ACC112 (cell line): ENCODE measurements at regions not wholly inside any gene's neighbourhood (a gene's known extent, or its start where the extent isn't known, plus 50 kb on each side); places are given as distances from the start of the nearest gene placed in this dataset.
"Not testable (repeated sequence)": the region's sequence is repeated elsewhere in the genome, so short reads cannot be mapped to it uniquely, and the experiment has no call there.

Experiments used
- H2AFZ ChIP-seq: fragments of 200-600 bp; sonication (generic); one replicate; pipeline ENCODE4 v1.6.0; 2017; ENCODE audit warnings: antibody characterized with exemption, low read length; ENCODE audit not compliant: unreplicated experiment
- H3K27ac ChIP-seq: fragments of 200-600 bp; sonication (generic); 2 replicates; pipeline ENCODE4 v1.5.1; 2014; ENCODE audit warnings: low read depth, mild to moderate bottlenecking, antibody characterized with exemption, low read length, moderate library complexity
- H3K27me3 ChIP-seq: fragments of 200-600 bp; sonication (generic); 2 replicates; pipeline ENCODE4 v1.6.1; 2014; ENCODE audit warnings: mild to moderate bottlenecking, antibody characterized with exemption, low read length, moderate library complexity, mixed read lengths; ENCODE audit not compliant: insufficient read depth
- H3K36me3 ChIP-seq: fragments of 200-600 bp; sonication (generic); 2 replicates; pipeline ENCODE4 v1.6.1; 2016; ENCODE audit warnings: mild to moderate bottlenecking, antibody characterized with exemption, low read length, moderate library complexity, mixed read lengths; ENCODE audit not compliant: insufficient read depth
- H3K4me1 ChIP-seq: fragments of 200-600 bp; sonication (generic); one replicate; pipeline ENCODE4 v1.6.1; 2016; ENCODE audit warnings: low read length, mixed read lengths; ENCODE audit not compliant: insufficient read depth, unreplicated experiment, control insufficient read depth
- H3K4me3 ChIP-seq: fragments of 200-600 bp; sonication (generic); 2 replicates; pipeline ENCODE4 v1.5.1; 2014; ENCODE audit warnings: mild to moderate bottlenecking, low read depth, low read length
- H3K79me2 ChIP-seq: fragments of 200-600 bp; sonication (generic); one replicate; pipeline ENCODE4 v1.6.0; 2016; ENCODE audit warnings: low read length; ENCODE audit not compliant: control insufficient read depth, unreplicated experiment, insufficient read depth

DNA sequence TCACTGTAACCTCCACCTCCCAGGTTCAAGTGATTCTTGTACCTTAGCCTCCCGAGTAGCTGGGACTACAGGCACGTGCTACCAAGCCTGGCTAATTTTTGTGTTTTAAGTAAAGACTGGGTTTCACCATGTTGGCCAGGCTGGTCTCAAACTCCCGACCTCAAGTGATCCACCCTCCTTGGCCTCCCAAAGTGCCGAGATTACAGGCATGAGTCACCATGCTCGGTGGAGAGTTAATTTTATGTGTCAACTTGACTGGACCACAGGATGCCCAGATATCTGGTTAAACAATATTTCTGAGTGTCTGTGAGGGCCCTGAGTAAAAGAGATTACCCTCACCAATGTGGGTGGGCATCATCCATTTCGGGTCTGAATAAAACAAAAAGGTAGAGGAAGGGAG lies 80.4 kb upstream of the FREM1 start:
- not testable (repeated sequence) for H2AFZ ChIP-seq, H3K27me3 ChIP-seq, H3K4me3 ChIP-seq, H3K27ac ChIP-seq, H3K79me2 ChIP-seq, H3K36me3 ChIP-seq, H3K4me1 ChIP-seq

DNA sequence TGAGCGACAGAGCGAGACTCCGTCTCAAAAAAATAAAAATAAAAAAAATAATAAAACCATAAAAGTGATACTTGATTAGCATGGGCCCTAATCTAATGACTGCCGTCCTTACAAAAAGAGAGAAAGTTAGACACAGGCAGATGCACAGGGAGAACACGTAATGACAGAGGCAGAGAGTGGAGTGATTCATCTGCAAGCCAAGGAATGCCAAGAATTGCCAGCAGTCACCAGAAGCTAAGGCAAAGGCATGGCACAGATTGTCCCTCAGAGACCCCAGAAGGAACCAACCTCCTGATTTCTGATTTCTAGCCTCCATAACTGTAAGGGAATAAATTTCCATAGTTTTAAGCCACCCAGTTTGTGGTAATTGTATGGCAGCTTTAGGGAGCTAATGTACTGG lies 79.6 kb upstream of the FREM1 start:
- Histone ChIP-seq H3K27me3 (no peaks in the 10 kb centered on the region), H2AFZ (no peak overlapping the region), H3K36me3 (no peaks in the 10 kb centered on the region), H3K79me2 (no peaks in the 10 kb centered on the region), H3K4me1 (no peaks in the 10 kb centered on the region), H3K27ac (no peak overlapping the region), H3K4me3 (no peak overlapping the region)

DNA sequence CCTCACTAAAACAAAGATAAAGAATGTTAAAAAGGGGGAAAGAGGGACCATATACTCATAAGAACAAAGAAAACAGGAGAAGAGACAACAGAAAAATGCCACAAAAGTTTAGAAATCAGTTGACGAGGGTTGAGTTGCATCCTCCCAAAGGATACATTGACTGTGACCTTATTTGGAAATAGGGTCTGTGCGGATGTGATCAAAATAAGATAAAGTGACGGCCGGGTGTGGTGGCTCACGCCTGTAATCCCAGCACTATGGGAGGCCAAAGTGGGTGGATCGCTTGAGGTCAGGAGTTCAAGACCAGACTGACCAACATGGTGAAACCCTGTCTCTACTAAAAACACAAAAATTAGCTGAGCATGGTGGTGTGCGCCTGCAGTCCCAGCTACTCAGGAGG lies 79.1 kb upstream of the FREM1 start:
- H3K4me1 ChIP-seq, H3K4me3 ChIP-seq, H3K36me3 ChIP-seq, H3K79me2 ChIP-seq, H2AFZ ChIP-seq, H3K27ac ChIP-seq, H3K27me3 ChIP-seq: not testable (repeated sequence)

DNA sequence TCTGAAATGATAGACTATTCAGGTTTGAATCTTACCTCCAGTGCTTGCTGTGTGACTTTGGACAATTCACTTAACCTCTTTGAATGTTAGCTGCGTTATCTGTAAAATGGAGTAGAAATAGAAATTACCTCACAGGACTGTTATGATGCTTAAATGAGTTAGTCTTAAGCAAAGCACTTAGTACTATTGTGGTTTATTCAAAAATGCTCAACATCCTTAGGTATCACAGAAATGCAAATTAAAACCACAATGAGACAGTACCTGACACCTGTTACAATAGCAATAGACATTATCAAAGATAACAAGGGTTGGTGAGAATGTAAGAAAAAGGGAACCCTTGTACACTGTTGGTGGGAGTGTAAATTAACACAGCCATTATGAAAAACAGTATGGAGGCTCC lies 77.6 kb upstream of the FREM1 start:
- no peak overlapping the region for H2AFZ ChIP-seq
- no peaks in the 10 kb centered on the region for H3K27me3 ChIP-seq
- H3K36me3 ChIP-seq: no peaks in the 10 kb centered on the region
- no peaks in the 10 kb centered on the region for H3K4me1 ChIP-seq
- H3K4me3 ChIP-seq: no peak overlapping the region
- no peak overlapping the region for H3K27ac ChIP-seq
- no peaks in the 10 kb centered on the region for H3K79me2 ChIP-seq

DNA sequence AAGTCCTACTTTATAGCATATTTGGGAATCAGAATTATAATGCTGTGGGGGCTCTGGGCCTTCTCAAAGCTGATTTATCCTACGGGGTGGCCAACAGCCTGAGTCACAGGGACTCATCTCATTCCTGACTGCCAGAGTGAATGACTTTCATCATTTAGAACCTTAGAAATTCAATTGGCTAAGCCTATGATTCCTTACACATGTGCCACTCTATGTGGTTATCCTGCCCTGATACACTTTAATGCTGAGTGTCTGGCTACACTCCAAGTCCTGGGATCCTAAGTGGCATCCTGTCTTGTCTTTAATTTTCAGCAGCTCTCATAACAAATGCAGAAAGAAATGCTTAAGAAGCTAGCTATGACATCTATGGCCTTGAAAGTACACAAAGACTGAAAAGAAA lies 75.2 kb upstream of the FREM1 start:
- Histone ChIP-seq H3K27me3 (no peaks in the 10 kb centered on the region), H3K4me3 (no peak overlapping the region), H3K36me3 (no peaks in the 10 kb centered on the region), H2AFZ (no peak overlapping the region), H3K4me1 (no peaks in the 10 kb centered on the region), H3K79me2 (no peaks in the 10 kb centered on the region), H3K27ac (no peak overlapping the region)

DNA sequence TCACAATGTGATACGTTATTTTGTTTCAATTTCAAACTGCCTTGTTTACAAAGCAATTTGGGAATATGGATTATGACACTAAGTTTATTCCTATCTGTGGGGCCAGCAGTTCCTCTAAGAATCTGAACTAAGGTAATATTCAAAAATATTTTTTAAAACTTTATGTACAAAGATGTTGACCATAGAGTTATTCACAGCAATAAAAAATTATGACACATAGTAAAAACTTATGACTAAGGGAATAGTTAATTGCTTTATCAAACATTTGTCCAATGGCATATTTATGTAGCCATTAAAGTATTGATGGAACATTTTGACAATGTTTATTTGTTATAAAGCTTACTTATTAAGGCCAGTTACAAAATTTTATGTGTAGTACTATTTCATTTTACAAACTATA lies 73.4 kb upstream of the FREM1 start:
- no peak overlapping the region for H3K4me3 ChIP-seq
- no peaks in the 10 kb centered on the region for H3K27me3 ChIP-seq
- H3K4me1 ChIP-seq: no peaks in the 10 kb centered on the region
- H3K27ac ChIP-seq: no peak overlapping the region
- H2AFZ ChIP-seq: no peak overlapping the region
- no peaks in the 10 kb centered on the region for H3K79me2 ChIP-seq
- no peaks in the 10 kb centered on the region for H3K36me3 ChIP-seq

DNA sequence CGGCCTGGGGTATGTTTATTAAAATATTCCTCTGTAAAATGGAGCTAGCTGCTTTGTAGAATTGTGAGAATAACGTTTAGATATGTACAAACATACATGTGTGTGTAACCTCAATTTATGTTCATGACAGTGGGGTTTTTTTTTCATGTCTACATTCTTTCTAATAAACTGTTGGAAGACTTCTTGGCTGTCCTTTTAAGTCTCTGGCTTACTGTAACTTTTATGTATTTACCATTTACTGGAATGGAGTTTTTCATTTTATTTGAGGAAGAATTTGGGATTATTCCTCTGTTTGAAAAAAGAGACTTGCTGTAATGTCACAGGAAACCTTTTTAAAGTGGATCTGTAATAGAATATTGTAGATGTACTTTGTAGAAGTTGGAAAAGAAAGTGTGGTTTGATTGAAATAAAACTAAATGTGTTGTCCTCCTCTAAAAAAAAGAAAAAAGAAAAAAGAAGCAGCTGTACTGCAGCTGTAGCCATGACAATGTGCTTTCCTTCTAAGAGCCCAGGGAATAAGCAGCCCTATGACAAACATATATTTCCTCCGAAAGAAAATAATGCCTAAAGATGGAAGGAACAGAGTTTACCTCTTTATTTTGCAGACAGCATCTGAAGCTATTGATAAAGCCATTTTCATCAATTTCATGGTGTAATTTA lies 71.2 kb upstream of the FREM1 start:
- Histone ChIP-seq H3K27ac (no peak overlapping the region), H3K4me3 (no peak overlapping the region), H3K79me2 (no peaks in the 10 kb centered on the region), H3K27me3 (no peaks in the 10 kb centered on the region), H3K4me1 (no peaks in the 10 kb centered on the region), H2AFZ (no peak overlapping the region), H3K36me3 (no peaks in the 10 kb centered on the region)

DNA sequence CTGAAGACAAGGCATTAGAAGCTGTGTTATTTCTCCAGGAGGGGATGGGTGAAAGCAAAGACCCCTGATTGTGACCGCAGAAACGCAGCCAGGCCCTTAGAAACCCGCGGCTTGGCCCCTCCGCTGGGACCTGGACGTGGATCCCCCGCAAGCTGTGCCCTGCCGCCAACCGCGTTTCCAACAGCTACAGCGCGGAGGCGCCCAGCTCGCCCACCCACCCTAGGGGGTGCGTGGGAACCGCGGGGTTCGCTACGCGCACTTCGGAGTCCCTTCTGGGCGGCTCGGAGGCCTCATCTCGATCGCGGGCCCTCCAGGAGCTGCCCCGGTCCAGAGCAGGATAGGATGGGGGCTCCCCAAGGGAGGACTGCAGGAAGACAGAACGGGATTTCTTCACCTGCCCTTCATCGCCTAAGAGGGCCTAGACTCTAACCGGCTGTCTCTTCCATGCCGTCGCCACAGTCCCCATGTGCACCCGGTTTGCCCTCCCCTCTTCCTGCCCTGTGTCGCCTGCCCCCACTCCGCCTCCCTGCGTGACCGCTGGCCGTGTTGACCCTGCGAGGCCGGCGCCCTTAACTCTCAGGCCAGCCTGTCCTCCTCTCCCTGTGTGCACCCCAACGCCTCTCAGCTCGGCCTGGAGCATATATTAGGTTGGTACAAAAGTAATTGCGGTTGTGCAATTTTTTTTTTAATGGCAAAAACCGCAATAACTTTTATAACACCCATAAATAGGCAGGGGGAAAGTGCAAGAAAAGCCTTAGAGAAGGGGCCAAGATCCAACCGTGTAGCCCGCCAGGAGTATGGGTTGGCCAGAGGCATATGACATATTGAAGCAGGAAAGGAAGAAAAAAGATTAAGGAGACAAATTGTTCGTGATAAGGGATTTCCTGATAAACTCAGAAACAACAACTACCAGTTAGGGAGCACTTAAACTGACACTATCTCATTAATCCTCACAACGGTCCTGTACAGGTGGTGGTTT lies 68.1 kb upstream of the FREM1 start:
- H3K79me2 ChIP-seq: no peaks in the 10 kb centered on the region
- no peaks in the 10 kb centered on the region for H3K36me3 ChIP-seq
- H3K4me3 ChIP-seq: no peak overlapping the region
- no peak overlapping the region for H2AFZ ChIP-seq
- no peaks in the 10 kb centered on the region for H3K27me3 ChIP-seq
- H3K27ac ChIP-seq: no peak overlapping the region
- no peaks in the 10 kb centered on the region for H3K4me1 ChIP-seq

DNA sequence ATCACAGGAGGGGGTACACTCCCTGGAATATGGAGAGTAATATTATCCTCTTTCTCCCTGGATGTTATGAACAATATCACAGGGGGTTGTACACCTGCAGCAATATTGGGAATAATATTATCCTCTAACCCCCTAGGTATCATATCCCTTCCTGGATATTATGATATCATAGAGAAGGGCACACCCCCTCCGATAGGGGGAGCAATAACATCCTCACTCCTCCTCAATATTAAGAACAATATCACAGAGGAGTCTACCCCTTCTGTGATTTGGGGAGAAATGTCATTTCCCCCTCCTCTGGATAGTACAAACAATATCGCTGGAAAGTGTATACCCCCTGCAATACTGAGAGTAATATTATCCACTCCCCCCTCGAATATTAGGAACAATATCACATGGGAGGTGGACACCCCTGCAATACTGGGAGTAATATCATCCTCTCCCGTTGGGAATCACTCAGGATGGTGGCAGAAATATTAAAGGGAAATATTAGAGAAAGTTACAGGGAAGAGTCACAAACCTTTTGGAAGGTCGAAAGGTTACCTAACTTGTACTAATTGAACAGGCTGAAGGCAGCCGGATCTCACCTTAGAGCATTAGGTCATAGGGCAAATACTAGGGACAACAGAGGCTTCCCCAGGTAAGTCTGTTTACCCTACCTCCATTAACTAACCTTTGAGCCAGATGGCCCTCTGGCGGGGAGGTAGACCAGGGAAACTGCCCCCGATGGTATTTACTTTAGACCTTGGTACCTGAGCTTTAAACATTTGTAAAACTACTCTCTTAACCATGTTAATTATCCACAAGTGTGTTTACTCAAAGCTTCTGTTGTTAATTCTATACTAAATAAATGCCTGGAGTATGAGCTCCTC lies 57.5 kb upstream of the FREM1 start:
- H3K4me3 ChIP-seq: no peak overlapping the region
- no peaks in the 10 kb centered on the region for H3K36me3 ChIP-seq
- H3K79me2 ChIP-seq: no peaks in the 10 kb centered on the region
- H3K27ac ChIP-seq: no peak overlapping the region
- H3K27me3 ChIP-seq: no peaks in the 10 kb centered on the region
- no peak overlapping the region for H2AFZ ChIP-seq
- no peaks in the 10 kb centered on the region for H3K4me1 ChIP-seq

DNA sequence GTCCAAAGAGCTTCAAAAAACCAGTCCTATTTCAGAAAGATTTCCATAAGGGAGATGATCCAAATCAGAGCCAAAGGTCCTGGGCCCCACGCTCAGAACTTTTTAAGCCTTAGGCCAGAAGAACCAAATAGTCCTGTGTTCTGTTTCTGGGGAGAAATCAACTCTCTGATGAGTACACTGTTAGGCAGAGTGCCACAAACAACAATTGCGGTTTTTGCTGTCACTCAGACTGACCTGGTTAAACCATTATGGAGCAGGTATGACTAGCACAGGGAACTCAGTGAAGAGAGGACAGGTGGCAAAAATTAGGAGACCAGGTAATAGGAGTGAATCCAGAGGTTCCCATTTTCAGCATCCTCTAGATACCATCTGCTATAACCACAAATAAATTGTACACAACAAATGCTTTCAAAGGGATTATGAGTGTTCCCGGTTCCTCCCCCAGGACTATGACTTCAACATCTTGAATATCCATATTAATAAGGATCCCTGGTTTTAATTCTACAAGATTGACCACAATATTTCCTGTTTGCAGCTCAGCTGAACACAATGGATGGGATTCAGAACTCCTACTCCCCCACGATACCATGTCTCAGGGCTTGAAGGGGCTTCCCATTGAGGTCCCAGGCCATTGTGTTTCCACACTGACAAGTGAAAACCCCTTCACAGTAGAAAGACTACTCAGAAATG lies 52.1 kb upstream of the FREM1 start:
- H3K4me1 ChIP-seq: peaks cover 11% of the 10 kb centered on the region
- no peak overlapping the region for H2AFZ ChIP-seq
- no peaks in the 10 kb centered on the region for H3K79me2 ChIP-seq
- H3K27ac ChIP-seq: no peak overlapping the region
- H3K4me3 ChIP-seq: no peak overlapping the region; the same call in 1 of the 2 replicates
- no peaks in the 10 kb centered on the region for H3K36me3 ChIP-seq
- H3K27me3 ChIP-seq: no peaks in the 10 kb centered on the region
